H1 (cell line): ENCODE measurements at regions not wholly inside any gene's neighbourhood (a gene's known extent, or its start where the extent isn't known, plus 50 kb on each side); places are given as distances from the start of the nearest gene placed in this dataset.

Experiments
- CTCF ChIA-PET: fragments of 300-600 bp; sonication (Branson Sonifier 250); formaldehyde crosslinking; loops from one replicate; lab custom pipeline; 2021; ENCODE audit not compliant: partially characterized antibody; lab: Charles Lee
- POLR2A ChIA-PET: fragments of 300-600 bp; sonication (Branson Sonifier 250); formaldehyde crosslinking; loops from one replicate; lab custom pipeline; 2021; ENCODE audit warnings: inconsistent platforms; ENCODE audit not compliant: partially characterized antibody; lab: Charles Lee
- DNase-seq, 2 experiments: peaks; one replicate each; pipeline versions ENCODE4 v3.0.0 to v3.0.0-alpha.2; 2010 to 2022; ENCODE audit warnings: low spot score in 2 of 2, low read depth in 1 of 2, mixed read lengths in 1 of 2
- FAIRE-seq: peaks from 2 replicates; lab custom pipeline; 2011; peaks lifted over from hg19 to GRCh38; lab: Jason Lieb, UNC
- H2AFZ ChIP-seq: 2 replicates; pipeline ENCODE4 v1.8.1; 2012; ENCODE audit warnings: low read length, inconsistent platforms
- H2AK5ac ChIP-seq: 2 replicates; pipeline ENCODE4 v1.6.1; 2013; ENCODE audit warnings: low read depth, low read length
- H2BK120ac ChIP-seq: replicated peaks from 2 replicates; pipeline ENCODE3; 2013; ENCODE audit warnings: low read depth, low read length, inconsistent platforms
- H2BK12ac ChIP-seq: 2 replicates; pipeline ENCODE4 v1.6.1; 2013; ENCODE audit warnings: low read depth, low read length
- H2BK15ac ChIP-seq: 2 replicates; pipeline ENCODE4 v1.6.1; 2013; ENCODE audit warnings: low read length
- H2BK20ac ChIP-seq: 2 replicates; pipeline ENCODE4 v1.6.1; 2013; ENCODE audit warnings: low read length
- H2BK5ac ChIP-seq: 2 replicates; pipeline ENCODE4 v1.6.1; 2013; ENCODE audit warnings: low read depth, low read length
- H3K14ac ChIP-seq: 2 replicates; pipeline ENCODE4 v1.6.1; 2013; ENCODE audit warnings: inconsistent platforms; ENCODE audit not compliant: insufficient read length
- H3K18ac ChIP-seq: 2 replicates; pipeline ENCODE4 v1.6.1; 2013; ENCODE audit warnings: low read length; ENCODE audit errors: extremely low read depth
- H3K23ac ChIP-seq: 2 replicates; pipeline ENCODE4 v1.6.1; 2013; ENCODE audit warnings: inconsistent platforms; ENCODE audit not compliant: insufficient read length
- H3K23me2 ChIP-seq: 2 replicates; pipeline ENCODE4 v1.6.1; 2013; ENCODE audit warnings: low read depth, low read length
- H3K27ac ChIP-seq: 2 replicates; pipeline ENCODE4 v1.6.1; 2011; ENCODE audit warnings: low read depth, low read length, inconsistent platforms
- H3K27me3 ChIP-seq, 4 experiments: replicated peaks in 1 of 4; 1 replicate in 1 of 4; 2 replicates in 3 of 4; pipeline versions ENCODE4 v1.6.1 to v1.8.1; 2011 to 2013; ENCODE audit warnings: low read length in 3 of 4, mild to moderate bottlenecking in 3 of 4, inconsistent platforms in 2 of 4, mixed read lengths in 2 of 4, moderate library complexity in 1 of 4; ENCODE audit not compliant: control insufficient read depth in 3 of 4, insufficient read depth in 3 of 4; ENCODE audit errors: extremely low read depth in 1 of 4
- H3K36me3 ChIP-seq, 4 experiments: 2 replicates each; pipeline versions ENCODE4 v1.6.1 to v1.8.1; 2011 to 2013; ENCODE audit warnings: mild to moderate bottlenecking in 4 of 4, low read length in 3 of 4, moderate library complexity in 2 of 4, control low read depth in 1 of 4, inconsistent platforms in 1 of 4; ENCODE audit not compliant: insufficient read depth in 4 of 4, control insufficient read depth in 2 of 4
- H3K4ac ChIP-seq: replicated peaks from 2 replicates; pipeline ENCODE3; 2013; ENCODE audit warnings: low read length, low read depth, mixed read lengths, inconsistent platforms; ENCODE audit not compliant: insufficient read length
- H3K4me1 ChIP-seq, 4 experiments: replicated peaks in 1 of 4; 1 replicate in 1 of 4; 2 replicates in 3 of 4; pipeline versions ENCODE4 v1.6.1 to v1.8.1; 2011 to 2013; ENCODE audit warnings: low read length in 3 of 4, inconsistent platforms in 2 of 4, mixed read lengths in 1 of 4; ENCODE audit not compliant: insufficient read depth in 4 of 4, control insufficient read depth in 3 of 4
- H3K4me2 ChIP-seq, 2 experiments: 2 replicates each; pipeline versions ENCODE4 v1.6.1 to v1.8.1; 2011 to 2013; ENCODE audit warnings: low read depth in 2 of 2, low read length in 2 of 2, control low read depth in 1 of 2, inconsistent platforms in 1 of 2, mild to moderate bottlenecking in 1 of 2; ENCODE audit not compliant: insufficient read depth in 1 of 2
- H3K4me3 ChIP-seq, 4 experiments: fragments of 200-600, 300-600 bp in 1 of 4; sonication (generic), shearing (Covaris generic), sonication (Bioruptor Twin) in 1 of 4; 2 replicates each; pipeline versions ENCODE4 v1.5.1 to v1.8.1; 2011 to 2016; ENCODE audit warnings: low read length in 4 of 4, low read depth in 3 of 4, control low read depth in 2 of 4, inconsistent platforms in 2 of 4, mild to moderate bottlenecking in 2 of 4, mixed read lengths in 1 of 4, moderate library complexity in 1 of 4; ENCODE audit not compliant: insufficient read depth in 2 of 4; ENCODE audit errors: extremely low read depth in 1 of 4
- H3K56ac ChIP-seq: replicated peaks from 2 replicates; pipeline ENCODE3; 2013; ENCODE audit warnings: low read depth, mild to moderate bottlenecking, mixed read lengths, low read length, inconsistent platforms; ENCODE audit not compliant: insufficient read length
- H3K79me1 ChIP-seq: 2 replicates; pipeline ENCODE4 v1.6.1; 2013; ENCODE audit warnings: low read depth, low read length, control low read depth
- H3K79me2 ChIP-seq, 2 experiments: 2 replicates each; pipeline versions ENCODE4 v1.6.1 to v1.8.1; 2012 to 2013; ENCODE audit warnings: low read length in 2 of 2, mild to moderate bottlenecking in 2 of 2, inconsistent platforms in 1 of 2; ENCODE audit not compliant: insufficient read depth in 2 of 2, control insufficient read depth in 1 of 2
- H3K9ac ChIP-seq, 4 experiments: replicated peaks in 1 of 4; 1 replicate in 1 of 4; 2 replicates in 3 of 4; pipeline versions ENCODE4 v1.6.1 to v1.8.1; 2011 to 2013; ENCODE audit warnings: low read depth in 3 of 4, low read length in 3 of 4, control low read depth in 2 of 4, mild to moderate bottlenecking in 2 of 4, moderate library complexity in 2 of 4, inconsistent platforms in 1 of 4; ENCODE audit errors: extremely low read depth in 1 of 4
- H3K9me3 ChIP-seq, 2 experiments: 2 replicates each; pipeline versions ENCODE4 v1.6.1 to v1.8.1; 2012 to 2013; ENCODE audit warnings: mild to moderate bottlenecking in 2 of 2, moderate library complexity in 2 of 2, control low read depth in 1 of 2, inconsistent platforms in 1 of 2, low read depth in 1 of 2, low read length in 1 of 2, mixed read lengths in 1 of 2; ENCODE audit not compliant: insufficient read depth in 2 of 2
- H4K20me1 ChIP-seq, 2 experiments: replicated peaks in 1 of 2; 2 replicates each; pipeline versions ENCODE3 to v1.8.1; 2011 to 2013; ENCODE audit warnings: inconsistent platforms in 2 of 2, low read length in 2 of 2, mild to moderate bottlenecking in 1 of 2; ENCODE audit not compliant: insufficient read depth in 2 of 2, control insufficient read depth in 1 of 2
- H4K5ac ChIP-seq: 2 replicates; pipeline ENCODE4 v1.6.1; 2013; ENCODE audit warnings: low read length, low read depth, mixed read lengths, inconsistent platforms; ENCODE audit not compliant: insufficient read length
- H4K8ac ChIP-seq: 2 replicates; pipeline ENCODE4 v1.8.0; 2013; ENCODE audit warnings: mild to moderate bottlenecking, moderate library complexity, low read length, inconsistent platforms; ENCODE audit not compliant: insufficient read depth; ENCODE audit errors: extremely low read depth
- H4K91ac ChIP-seq: replicated peaks from 2 replicates; pipeline ENCODE3; 2013; ENCODE audit warnings: low read length, mixed read lengths, inconsistent platforms; ENCODE audit not compliant: insufficient read length
- KDM1A ChIP-seq: fragments of 200-600, 300-600 bp; sonication (generic); IDR thresholded peaks from 2 replicates; pipeline ENCODE4 v1.7.1; 2016; ENCODE audit warnings: mild to moderate bottlenecking, low read length, borderline replicate concordance
- NANOG ChIP-seq: IDR thresholded peaks from 2 replicates; pipeline ENCODE4 v1.6.1; 2011; ENCODE audit warnings: low read length, low read depth, mild to moderate bottlenecking, inconsistent platforms; ENCODE audit not compliant: insufficient read depth, poor library complexity, severe bottlenecking
- POLR2AphosphoS5 ChIP-seq: IDR thresholded peaks from 2 replicates; pipeline ENCODE4 v1.6.1; 2011; ENCODE audit warnings: low read depth, low read length
- SP4 ChIP-seq: IDR thresholded peaks from 2 replicates; pipeline ENCODE4 v1.6.1; 2012; ENCODE audit warnings: low read length, inconsistent platforms
- WGBS, 2 experiments: shearing (Covaris generic) in 1 of 2; methylation state at CpG; one replicate each; pipeline versions ENCODE4 v1.1.6 to v1.1.7; 2013 to 2015; ENCODE audit warnings: low lambda C conversion rate in 2 of 2, mixed read lengths in 2 of 2, inconsistent platforms in 1 of 2, low coverage in 1 of 2, missing lambda C conversion rate in 1 of 2; ENCODE audit not compliant: insufficient replicate concordance in 2 of 2, insufficient coverage in 1 of 2, insufficient read length in 1 of 2; ENCODE audit errors: extremely low coverage in 1 of 2, missing lambda C conversion rate in 1 of 2; 5-methylcytosine and 5-hydroxymethylcytosine counted together

DNA sequence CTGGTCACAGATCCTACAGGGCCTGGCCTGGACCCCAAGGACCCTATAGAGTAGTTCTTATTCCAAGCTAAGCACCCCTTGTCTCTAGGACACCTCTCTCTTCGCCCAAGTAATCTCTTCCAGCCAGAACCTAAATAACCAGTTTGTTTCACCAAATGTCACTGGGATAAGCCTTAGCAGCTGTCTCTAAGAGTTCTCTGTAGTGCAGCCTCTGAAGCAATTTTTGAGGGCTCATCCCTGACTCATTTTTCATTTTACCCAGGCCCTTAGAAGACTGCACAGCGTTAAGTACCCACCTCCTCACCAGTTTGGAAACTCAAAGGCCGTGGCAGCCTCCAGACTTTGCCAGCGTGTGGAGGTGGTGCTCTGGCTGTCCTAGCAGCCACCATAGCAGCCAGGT lies 290.1 kb upstream of the SIX2 start:
- Histone ChIP-seq H3K4me1 (peaks cover 0 to 2% (median 0%) of the 10 kb centered on the region in 4 experiments; a peak in 1 of 7 replicates), H2AFZ (no peak overlapping the region), H3K23ac (no peak overlapping the region), H4K91ac (no peak overlapping the region), H3K79me1 (no peaks in the 10 kb centered on the region), H2BK12ac (no peak overlapping the region), H3K9ac (no peak overlapping the region), H2BK20ac (no peak overlapping the region), H2BK120ac (no peak overlapping the region), H4K8ac (no peak overlapping the region), H2BK15ac (no peak overlapping the region), H3K79me2 (no peaks in the 10 kb centered on the region), H3K27ac (no peak overlapping the region), H3K56ac (no peak overlapping the region), H2BK5ac (no peak overlapping the region), H3K4me2 (no peak overlapping the region), H3K27me3 (no peaks in the 10 kb centered on the region; a peak in 1 of 7 replicates), H3K4ac (no peak overlapping the region)
- FAIRE-seq, result no peak
- CTCF ChIA-PET, result interaction anchor here (0.5 to 1.7 kb wide), 2 partner anchors 29 to 1844 kb away, joined by 3 read pairs; no protein-coding TSS in a partner anchor
- DNase-seq, result no peak
- POLR2A ChIA-PET, result no interaction called here
- TF ChIP-seq POLR2AphosphoS5 (no peak), SP4 (no peak), KDM1A (no peak), NANOG (no peak)
- TF ChIP-seq, all 59 proteins: peak for 0
- no peak overlapping the region for H4K5ac ChIP-seq
- H3K4me3 ChIP-seq, result no peak overlapping the region
- no peak overlapping the region for H2AK5ac ChIP-seq
- no peaks in the 10 kb centered on the region for H3K9me3 ChIP-seq
- H3K18ac ChIP-seq, result no peak overlapping the region
- no peak overlapping the region for H3K14ac ChIP-seq
- no peaks in the 10 kb centered on the region for H3K36me3 ChIP-seq
- no peaks in the 10 kb centered on the region for H4K20me1 ChIP-seq
- no peaks in the 10 kb centered on the region for H3K23me2 ChIP-seq
- 88% methylated on average over 4 of the region's 4 CpGs; no CpG with 5 or more reads in 1 of the 2 experiments for WGBS, 2 experiments
